ENCODE measurements at regions not wholly inside any gene's neighbourhood (a gene's known extent, or its start where the extent isn't known, plus 50 kb on each side); places are given as distances from the start of the nearest gene placed in this dataset.
"Not testable (repeated sequence)": the region's sequence is repeated elsewhere in the genome, so short reads cannot be mapped to it uniquely, and the experiment has no call there.

- no peak overlapping the region for H3K27ac ChIP-seq
- TF ChIP-seq CTCF (conservative IDR thresholded peaks at IDR 0.05), result no peak
Measured at GRCh38 chr2:129548880-129549279, 430.6 kb upstream of the RAB6C start.

GRCh38 chr2:129550536-129550935, 428.9 kb upstream of the RAB6C start:
- H3K27ac ChIP-seq, result no peak overlapping the region
- no peak for TF ChIP-seq CTCF (conservative IDR thresholded peaks at IDR 0.05)

- no peak for TF ChIP-seq CTCF (conservative IDR thresholded peaks at IDR 0.05)
- no peak overlapping the region for H3K27ac ChIP-seq
Measured at GRCh38 chr2:129554373-129554772, 425.1 kb upstream of the RAB6C start.

GRCh38 chr2:129559101-129559500, 420.4 kb upstream of the RAB6C start:
- no peak for TF ChIP-seq CTCF (conservative IDR thresholded peaks at IDR 0.05)
- no peak overlapping the region for H3K27ac ChIP-seq

- H3K27ac ChIP-seq, result no peak overlapping the region
- TF ChIP-seq CTCF (conservative IDR thresholded peaks at IDR 0.05), result no peak
Measured at GRCh38 chr2:129565551-129566109, 413.8 kb upstream of the RAB6C start.

- H3K27ac ChIP-seq, result not testable (repeated sequence)
Measured at GRCh38 chr2:129570812-129571211, 408.7 kb upstream of the RAB6C start.

- no peak overlapping the region for H3K27ac ChIP-seq
- TF ChIP-seq CTCF (conservative IDR thresholded peaks at IDR 0.05), result no peak
Measured at GRCh38 chr2:129575431-129575830, 404.0 kb upstream of the RAB6C start.

- TF ChIP-seq CTCF (conservative IDR thresholded peaks at IDR 0.05), result no peak
- no peak overlapping the region for H3K27ac ChIP-seq
Measured at GRCh38 chr2:129575880-129576279, 403.6 kb upstream of the RAB6C start.

All from VCaP (cell line).